Fibroblast of the aortic adventitia (primary cell): ENCODE measurements at regions not wholly inside any gene's neighbourhood (a gene's known extent, or its start where the extent isn't known, plus 50 kb on each side); places are given as distances from the start of the nearest gene placed in this dataset.

Experiments
- DNase-seq: peaks from one replicate; pipeline ENCODE4 v3.0.0-alpha.2; 2010; ENCODE audit warnings: low read depth
- H3K4me3 ChIP-seq: 2 replicates; pipeline ENCODE4 v1.5.1; 2011; ENCODE audit warnings: low read depth, mild to moderate bottlenecking, control low read depth, low read length, moderate library complexity
- CTCF ChIP-seq: IDR thresholded peaks from 2 replicates; pipeline ENCODE4 v1.5.1; 2011; ENCODE audit warnings: mild to moderate bottlenecking, low read length, control low read depth, inconsistent platforms; ENCODE audit not compliant: insufficient read depth

DNA sequence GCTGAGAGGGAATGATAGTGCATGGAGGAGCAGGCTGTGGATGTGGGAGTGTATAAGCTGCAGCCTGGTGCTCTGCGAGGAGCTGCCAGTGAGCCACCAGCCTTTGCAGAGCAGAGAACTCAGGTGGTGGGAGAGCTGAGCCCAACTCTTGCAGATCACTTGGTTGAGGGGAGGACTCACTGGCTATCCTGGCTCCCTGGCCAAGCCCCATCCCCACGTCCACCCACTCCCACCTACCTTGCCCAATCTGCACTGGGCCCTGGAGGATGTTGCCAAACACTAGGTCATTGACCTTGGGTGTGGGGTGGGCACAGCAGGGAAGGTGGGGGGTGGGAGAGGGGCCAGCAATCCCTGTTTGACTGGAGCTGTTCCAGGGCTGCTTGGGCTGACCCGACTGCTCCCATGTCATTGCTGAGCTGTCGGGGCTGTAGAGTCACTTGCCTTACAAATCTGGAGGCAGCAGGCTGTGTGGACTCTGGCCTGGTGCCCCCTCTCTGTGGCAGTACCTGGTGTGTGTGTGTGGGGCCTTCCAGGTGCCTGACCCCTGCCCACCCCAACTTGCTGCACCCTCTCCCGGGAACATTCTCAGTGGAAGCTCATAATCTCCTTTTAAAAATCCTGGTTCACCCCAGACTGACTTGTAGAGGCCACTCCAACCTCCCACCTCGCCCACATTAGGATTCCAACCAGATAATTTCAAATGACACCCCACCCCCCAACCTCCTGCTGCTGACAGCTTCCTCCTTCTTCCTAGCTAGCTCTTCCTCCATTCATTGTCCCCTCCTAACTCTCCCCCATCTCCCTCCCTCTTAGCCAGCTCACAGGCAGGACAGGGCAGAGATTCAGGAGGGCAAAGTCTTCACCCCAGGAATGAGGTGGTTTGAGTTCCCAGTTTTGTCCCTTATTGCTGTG is 162.3 kb downstream of the MRPL14 start:
- H3K4me3 ChIP-seq: no peak overlapping the region
- TF ChIP-seq CTCF: no peak
- DNase-seq: no peak

- no peak overlapping the region for H3K4me3 ChIP-seq
- no peak for DNase-seq
- TF ChIP-seq CTCF: no peak
Observed at GRCh38 chr6:43963877-43964658, 163.2 kb downstream of the MRPL14 start.

DNA sequence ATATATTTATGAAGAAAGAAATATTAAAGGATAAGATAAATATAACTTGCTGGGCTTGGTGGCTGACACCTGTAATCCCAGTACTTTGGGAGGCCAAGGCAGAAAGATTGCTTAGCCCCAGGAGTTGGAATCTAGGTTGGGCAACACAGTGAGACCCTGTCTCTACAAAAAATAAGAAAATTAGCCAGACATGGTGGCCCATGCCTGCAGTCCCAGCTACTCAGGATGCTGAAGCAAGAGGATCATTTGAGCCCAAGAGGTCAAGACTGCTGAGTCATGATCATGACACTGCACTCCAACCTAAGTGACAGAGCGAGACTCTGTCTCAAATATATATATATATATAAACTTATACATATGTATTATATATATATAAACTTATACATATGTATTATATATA is 164.0 kb downstream of the MRPL14 start:
- TF ChIP-seq CTCF: no peak
- no peak for DNase-seq
- no peak overlapping the region for H3K4me3 ChIP-seq

GRCh38 chr6:43962458-43962857 is 164.8 kb downstream of the MRPL14 start:
- peak; percentile 30 for DNase-seq
- TF ChIP-seq CTCF: no peak
- no peak overlapping the region for H3K4me3 ChIP-seq

DNA sequence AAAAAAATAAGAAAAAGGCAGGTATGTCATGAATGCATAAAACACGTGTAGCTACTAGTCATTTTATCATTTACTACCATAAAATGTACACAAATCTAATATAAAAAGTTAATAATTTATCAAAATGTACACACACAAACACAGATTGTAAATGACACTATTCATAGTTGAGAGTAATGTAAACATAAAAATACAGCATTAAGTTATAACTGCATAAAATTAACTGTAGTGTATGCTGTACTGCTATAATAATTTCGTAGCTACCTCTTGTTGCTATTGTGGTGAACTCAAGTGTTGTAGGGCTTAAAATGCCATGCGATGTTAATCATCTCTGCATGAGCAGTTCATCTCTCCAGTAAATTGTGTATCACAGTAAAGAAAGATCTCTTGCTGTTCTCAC is 170.0 kb downstream of the MRPL14 start:
- no peak for TF ChIP-seq CTCF
- no peak for DNase-seq
- no peak overlapping the region for H3K4me3 ChIP-seq

DNA sequence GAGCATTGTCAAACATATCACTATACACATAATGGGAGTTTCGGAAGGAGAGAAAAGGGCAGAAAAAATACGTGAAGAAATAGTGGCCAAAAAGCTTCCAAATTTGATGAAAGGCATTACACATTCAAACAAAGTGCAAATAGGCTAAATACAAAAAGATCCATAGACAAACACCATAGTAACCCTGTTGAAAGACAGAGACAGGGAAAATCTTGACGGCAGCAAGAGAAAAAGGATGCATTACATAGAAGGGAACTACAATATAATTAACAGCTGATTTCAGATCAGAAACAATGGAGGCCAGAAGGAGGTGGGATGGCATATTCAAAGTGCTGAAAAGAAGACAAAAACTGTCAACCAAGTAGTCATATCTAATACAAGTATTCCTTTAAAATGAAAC is 170.8 kb downstream of the MRPL14 start:
- no peak for DNase-seq
- H3K4me3 ChIP-seq: no peak overlapping the region
- no peak for TF ChIP-seq CTCF
